Panc1 (cell line): ENCODE measurements at regions not wholly inside any gene's neighbourhood (a gene's known extent, or its start where the extent isn't known, plus 50 kb on each side); places are given as distances from the start of the nearest gene placed in this dataset.

Experiments
- ATAC-seq: fragments of 200-7000 bp; cut with Tn5 transposase; 2 replicates; pipeline ENCODE4 v1.9.1; 2020; ENCODE audit warnings: mild to moderate bottlenecking, moderate library complexity
- BruUV-seq: library from RNA; stranded (reverse); fragments of 400-500 nt; replicated peaks from 2 replicates; lab custom pipeline; 2021; lab: Mats Ljungman, UMichigan
- CTCF ChIA-PET: fragments of 300-600 bp; sonication (Branson Sonifier 250); formaldehyde crosslinking; loops from one replicate; lab custom pipeline; 2022; ENCODE audit warnings: antibody characterized with exemption; lab: Charles Lee
- POLR2A ChIA-PET: fragments of 300-600 bp; sonication (Branson Sonifier 250); formaldehyde crosslinking; loops from one replicate; lab custom pipeline; 2022; ENCODE audit warnings: antibody characterized with exemption; lab: Charles Lee
- DNase-seq: peaks from one replicate; pipeline ENCODE4 v3.0.0-alpha.2; 2010; ENCODE audit warnings: low read depth, low spot score
- H3K27ac ChIP-seq: 2 replicates; pipeline ENCODE4 v1.5.1; 2011; ENCODE audit warnings: mild to moderate bottlenecking, low read length, inconsistent platforms
- H3K27me3 ChIP-seq: fragments of 200-500 bp; sonication (Bioruptor generic); 2 replicates; pipeline ENCODE4 v1.6.0; 2014; ENCODE audit warnings: low read length, inconsistent platforms; ENCODE audit not compliant: control insufficient read depth, insufficient read depth
- H3K36me3 ChIP-seq: fragments of 200-500 bp; sonication (Bioruptor generic); 2 replicates; pipeline ENCODE4 v1.5.1; 2014; ENCODE audit warnings: inconsistent platforms, mild to moderate bottlenecking, low read length, moderate library complexity; ENCODE audit not compliant: control insufficient read depth, insufficient read depth
- H3K4me1 ChIP-seq: 2 replicates; pipeline ENCODE4 v1.5.1; 2011; ENCODE audit warnings: inconsistent platforms, mild to moderate bottlenecking, low read length, moderate library complexity; ENCODE audit not compliant: control insufficient read depth, insufficient read depth
- H3K4me3 ChIP-seq, 2 experiments: 2 replicates each; pipeline ENCODE4 v1.5.1; 2011 to 2012; ENCODE audit warnings: low read depth in 2 of 2, low read length in 2 of 2, mild to moderate bottlenecking in 2 of 2, inconsistent platforms in 1 of 2, moderate library complexity in 1 of 2
- H3K9me3 ChIP-seq: fragments of 200-500 bp; sonication (Bioruptor generic); 2 replicates; pipeline ENCODE4 v1.5.1; 2014; ENCODE audit warnings: low read depth, mild to moderate bottlenecking, inconsistent platforms, low read length, moderate library complexity; ENCODE audit not compliant: control insufficient read depth, insufficient read depth
- CTCF ChIP-seq: fragments of 450-650 bp; IDR thresholded peaks from 2 replicates; pipeline ENCODE4 v1.5.1; 2017; ENCODE audit warnings: mild to moderate bottlenecking
- POLR2AphosphoS5 ChIP-seq: IDR thresholded peaks from 2 replicates; pipeline ENCODE4 v1.6.1; 2012; ENCODE audit warnings: mild to moderate bottlenecking, low read depth, low read length, moderate library complexity
- REST ChIP-seq, 2 experiments: IDR thresholded peaks; 2 replicates each; pipeline ENCODE4 v1.6.1; 2011 to 2012; ENCODE audit warnings: low read depth in 2 of 2, control low read depth in 1 of 2, low read length in 1 of 2, mild to moderate bottlenecking in 1 of 2, moderate library complexity in 1 of 2; ENCODE audit not compliant: insufficient read depth in 1 of 2
- SIN3A ChIP-seq: IDR thresholded peaks from 2 replicates; pipeline ENCODE4 v1.6.1; 2012; ENCODE audit warnings: low read depth, mild to moderate bottlenecking, low read length, moderate library complexity, borderline replicate concordance; ENCODE audit not compliant: insufficient read depth
- TCF7L2 ChIP-seq: IDR thresholded peaks from 2 replicates; pipeline ENCODE4 v1.6.1; 2011; ENCODE audit warnings: mild to moderate bottlenecking, low read depth, low read length, inconsistent platforms
- in situ Hi-C: cut with HindIII; loops from 2 replicates; pipeline ENCODE4 v1.10.0; 2016; ENCODE audit warnings: low sequenced_read_pairs, low pct_unique_long_range_greater_than_20kb
- intact Hi-C: fragments of 100-400 bp; cut with micrococcal nuclease; formaldehyde crosslinking; loops from one replicate; pipeline ENCODE4 v1.10.0; 2022; ENCODE audit not compliant: unreplicated experiment

GRCh38 chr20:4067600-4068261, 52.4 kb upstream of the RNF24 start:
- BruUV-seq, result no TSS peak
- ATAC-seq (no peak), DNase-seq (no peak)
- Histone ChIP-seq H3K27me3 (no peaks in the 10 kb centered on the region), H3K27ac (no peak overlapping the region), H3K4me1 (0 out of 2 replicates have a peak, but pooled peaks cover 8% of the 10 kb centered on the region), H3K4me3 (no peak overlapping the region), H3K36me3 (no peaks in the 10 kb centered on the region), H3K9me3 (no peaks in the 10 kb centered on the region)
- intact Hi-C loops, result no loop called here
- ChIA-PET POLR2A (no interaction called here), CTCF (no interaction called here)
- TF ChIP-seq TCF7L2 (no peak), REST (IDR thresholded peaks at IDR 0.05; ENCODE audit: insufficient read depth in 1 of 2, low read depth in 2 of 2, low read length in 1 of 2) (no peak), CTCF (no peak), SIN3A (no peak), POLR2AphosphoS5 (no peak)
- in situ Hi-C loops, result no loop called here

GRCh38 chr20:4066551-4066950, 51.2 kb upstream of the RNF24 start:
- no TSS peak for BruUV-seq
- Histone ChIP-seq H3K36me3 (no peaks in the 10 kb centered on the region), H3K4me3 (no peak overlapping the region), H3K27ac (no peak overlapping the region), H3K4me1 (0 out of 2 replicates have a peak, but pooled peaks cover 8% of the 10 kb centered on the region), H3K9me3 (no peaks in the 10 kb centered on the region), H3K27me3 (no peaks in the 10 kb centered on the region)
- CTCF ChIA-PET, result interaction anchor here (0.7 kb wide), 1 partner anchor 13 kb away, joined by 3 read pairs; no protein-coding TSS in a partner anchor
- DNase-seq, result no peak
- TF ChIP-seq REST (IDR thresholded peaks at IDR 0.05; ENCODE audit: insufficient read depth in 1 of 2, low read depth in 2 of 2, low read length in 1 of 2) (no peak), CTCF (no peak), SIN3A (no peak)
- in situ Hi-C loops (no loop called here), intact Hi-C loops (no loop called here)
- POLR2A ChIA-PET, result no interaction called here
- ATAC-seq, result no peak
